HG03196 (cell line): ENCODE measurements at regions not wholly inside any gene's neighbourhood (a gene's known extent, or its start where the extent isn't known, plus 50 kb on each side); places are given as distances from the start of the nearest gene placed in this dataset.

ENCODE experiments used
- ATAC-seq: cut with Tn5 transposase; IDR thresholded peaks from one replicate; pipeline ENCODE4 v1.9.1; 2021; ENCODE audit not compliant: unreplicated experiment

- no peak for ATAC-seq
Observed at GRCh38 chr5:147162740-147163139, 72.1 kb upstream of the STK32A start.

- no peak for ATAC-seq
Observed at GRCh38 chr5:147167529-147167928, 67.3 kb upstream of the STK32A start.

GRCh38 chr5:147168578-147169327, 66.1 kb upstream of the STK32A start:
- no peak for ATAC-seq

GRCh38 chr5:147169399-147169798, 65.4 kb upstream of the STK32A start:
- ATAC-seq = peak; percentile 61

GRCh38 chr5:147169901-147170300, 64.9 kb upstream of the STK32A start:
- peak; percentile 32 for ATAC-seq

GRCh38 chr5:147170603-147171002, 64.2 kb upstream of the STK32A start:
- ATAC-seq = peak; percentile 77

GRCh38 chr5:147174671-147175265, 60.1 kb upstream of the STK32A start:
- no peak for ATAC-seq

GRCh38 chr5:147175516-147176097, 59.2 kb upstream of the STK32A start:
- no peak for ATAC-seq

- ATAC-seq = no peak
Observed at GRCh38 chr5:147176422-147176821, 58.4 kb upstream of the STK32A start.

GRCh38 chr5:147177125-147177840, 57.5 kb upstream of the STK32A start:
- ATAC-seq = no peak

- no peak for ATAC-seq
Observed at GRCh38 chr5:147179562-147180147, 55.2 kb upstream of the STK32A start.

GRCh38 chr5:147180751-147181150, 54.1 kb upstream of the STK32A start:
- no peak for ATAC-seq
